Smooth muscle cell (in vitro differentiated cells): ENCODE measurements at regions not wholly inside any gene's neighbourhood (a gene's known extent, or its start where the extent isn't known, plus 50 kb on each side); places are given as distances from the start of the nearest gene placed in this dataset.

Source experiments
- DNase-seq: peaks from one replicate; lab custom pipeline; 2025; ENCODE audit not compliant: unreplicated experiment; lab: John Stamatoyannopoulos, UW
- H2AFZ ChIP-seq: fragments of 200-600 bp; sonication (generic); 2 replicates; pipeline ENCODE4 v1.6.0; 2016; ENCODE audit warnings: antibody characterized with exemption, low read depth, mild to moderate bottlenecking
- H3F3A ChIP-seq: fragments of 200-600 bp; sonication (generic); 2 replicates; pipeline ENCODE4 v1.6.0; 2017; ENCODE audit warnings: antibody characterized with exemption, low read depth
- H3K27ac ChIP-seq: fragments of 200-600 bp; sonication (generic); 2 replicates; pipeline ENCODE4 v1.5.1; 2016; ENCODE audit warnings: low read depth, mild to moderate bottlenecking
- H3K27me3 ChIP-seq: fragments of 200-600 bp; sonication (generic); 2 replicates; pipeline ENCODE4 v1.6.1; 2016; ENCODE audit warnings: low read depth, mild to moderate bottlenecking
- H3K36me3 ChIP-seq: fragments of 200-600 bp; sonication (generic); 2 replicates; pipeline ENCODE4 v1.5.1; 2016; ENCODE audit warnings: low read depth
- H3K4me1 ChIP-seq: fragments of 200-600 bp; sonication (generic); 2 replicates; pipeline ENCODE4 v1.5.1; 2016; ENCODE audit warnings: low read depth
- H3K4me2 ChIP-seq: fragments of 200-600 bp; sonication (generic); 2 replicates; pipeline ENCODE4 v1.6.0; 2016; ENCODE audit warnings: mild to moderate bottlenecking
- H3K4me3 ChIP-seq: fragments of 200-600 bp; sonication (generic); 2 replicates; pipeline ENCODE4 v1.5.1; 2016; ENCODE audit warnings: mild to moderate bottlenecking
- H3K79me2 ChIP-seq: fragments of 200-600 bp; sonication (generic); 2 replicates; pipeline ENCODE4 v1.6.0; 2016; ENCODE audit warnings: low read depth, mild to moderate bottlenecking
- H3K9ac ChIP-seq: fragments of 200-600 bp; sonication (generic); 2 replicates; pipeline ENCODE4 v1.6.0; 2016; ENCODE audit warnings: low read depth
- H3K9me3 ChIP-seq: fragments of 200-600 bp; sonication (generic); replicated peaks from 2 replicates; pipeline ENCODE4 v1.5.1; 2016; ENCODE audit warnings: low read depth
- H4K20me1 ChIP-seq: fragments of 200-600 bp; sonication (generic); 2 replicates; pipeline ENCODE4 v1.6.0; 2016; ENCODE audit warnings: low read depth
- CTCF ChIP-seq: fragments of 200-600 bp; sonication (generic); IDR thresholded peaks from 2 replicates; pipeline ENCODE4 v1.5.1; 2017; ENCODE audit warnings: borderline replicate concordance, mild to moderate bottlenecking, antibody characterized with exemption; ENCODE audit not compliant: insufficient read depth, poor library complexity, severe bottlenecking
- WGBS: methylation state at CpG from one replicate; pipeline ENCODE4 v1.1.7; 2016; ENCODE audit warnings: low lambda C conversion rate; 5-methylcytosine and 5-hydroxymethylcytosine counted together

DNA sequence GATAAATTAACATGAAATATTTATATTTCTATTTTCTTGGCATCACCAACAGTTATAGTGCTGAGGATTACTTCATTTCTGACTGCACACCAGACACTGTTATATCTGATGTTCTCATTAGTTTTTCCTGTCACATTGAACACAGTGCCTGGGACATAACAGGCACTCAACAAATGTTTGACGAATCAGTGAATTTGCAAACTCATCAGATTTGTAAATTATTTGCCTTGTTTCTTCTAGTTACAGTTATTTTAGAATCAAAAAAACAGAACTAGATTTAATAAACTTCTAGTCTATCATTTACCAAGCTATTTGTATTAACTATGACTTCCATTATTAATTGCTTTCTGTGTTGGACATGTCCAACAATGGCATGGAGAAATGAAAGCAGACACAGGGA is 483.3 kb downstream of the KLHL13 start:
- Histone ChIP-seq H3K9me3 (no peaks in the 10 kb centered on the region), H4K20me1 (no peaks in the 10 kb centered on the region), H3K4me1 (no peaks in the 10 kb centered on the region), H3K27me3 (no peaks in the 10 kb centered on the region), H3K4me3 (no peak overlapping the region), H2AFZ (no peak overlapping the region), H3K79me2 (no peaks in the 10 kb centered on the region), H3K9ac (no peak overlapping the region), H3K27ac (no peak overlapping the region), H3K36me3 (no peaks in the 10 kb centered on the region), H3F3A (no peaks in the 10 kb centered on the region), H3K4me2 (no peak overlapping the region)
- 65% methylated on average over 1 of the region's 1 CpG for WGBS
- no peak for DNase-seq
- no peak for TF ChIP-seq CTCF

- Histone ChIP-seq H3F3A (no peaks in the 10 kb centered on the region), H3K9me3 (no peaks in the 10 kb centered on the region), H3K4me2 (no peak overlapping the region), H2AFZ (no peak overlapping the region), H3K4me3 (no peak overlapping the region), H4K20me1 (no peaks in the 10 kb centered on the region), H3K27ac (no peak overlapping the region), H3K27me3 (no peaks in the 10 kb centered on the region), H3K4me1 (no peaks in the 10 kb centered on the region), H3K9ac (no peak overlapping the region), H3K36me3 (no peaks in the 10 kb centered on the region), H3K79me2 (no peaks in the 10 kb centered on the region)
- no peak for DNase-seq
- WGBS: 74% methylated on average over 3 of the region's 3 CpGs
- no peak for TF ChIP-seq CTCF
These were observed 488.2 kb downstream of the KLHL13 start for GRCh38 chrX:117628381-117628780.

DNA sequence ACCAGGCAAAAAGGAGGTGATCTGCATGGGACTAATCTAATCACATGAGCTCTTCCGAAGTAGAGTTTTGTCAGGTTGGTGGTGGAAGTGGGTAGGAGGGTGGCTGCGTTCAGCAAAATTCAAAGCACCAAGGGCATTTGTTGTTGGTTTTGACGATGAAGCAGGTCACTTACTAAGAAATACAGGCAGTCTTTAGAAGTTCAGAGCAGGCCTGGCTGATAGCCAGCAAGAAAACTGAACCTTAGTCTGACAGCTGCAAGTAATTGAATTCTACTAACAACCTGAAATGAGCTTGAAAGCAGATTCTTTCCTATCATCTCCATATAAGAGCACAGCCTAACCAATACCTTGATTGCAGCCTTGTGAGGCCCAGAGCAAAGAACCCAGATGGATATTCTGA is 505.8 kb downstream of the KLHL13 start:
- H3K79me2 ChIP-seq: no peaks in the 10 kb centered on the region
- no peaks in the 10 kb centered on the region for H3K9me3 ChIP-seq
- no peaks in the 10 kb centered on the region for H3K4me1 ChIP-seq
- H3K36me3 ChIP-seq: no peaks in the 10 kb centered on the region
- H3F3A ChIP-seq: no peaks in the 10 kb centered on the region
- no peak overlapping the region for H2AFZ ChIP-seq
- no peak for DNase-seq
- no peak overlapping the region for H3K4me3 ChIP-seq
- H3K4me2 ChIP-seq: no peak overlapping the region
- H3K9ac ChIP-seq: no peak overlapping the region
- no peak for TF ChIP-seq CTCF
- H4K20me1 ChIP-seq: no peaks in the 10 kb centered on the region
- H3K27ac ChIP-seq: no peak overlapping the region
- no peaks in the 10 kb centered on the region for H3K27me3 ChIP-seq
- WGBS: 53% methylated on average over 3 of the region's 3 CpGs

- 65% methylated on average over 3 of the region's 3 CpGs for WGBS
- DNase-seq: no peak
- no peak for TF ChIP-seq CTCF
- Histone ChIP-seq H3K4me3 (no peak overlapping the region), H3F3A (no peaks in the 10 kb centered on the region), H3K79me2 (no peaks in the 10 kb centered on the region), H3K27me3 (no peaks in the 10 kb centered on the region), H4K20me1 (no peaks in the 10 kb centered on the region), H3K9ac (no peak overlapping the region), H3K4me2 (no peak overlapping the region), H3K4me1 (no peaks in the 10 kb centered on the region), H3K36me3 (no peaks in the 10 kb centered on the region), H3K9me3 (no peaks in the 10 kb centered on the region), H3K27ac (no peak overlapping the region), H2AFZ (no peak overlapping the region)
These were observed 506.6 kb downstream of the KLHL13 start for GRCh38 chrX:117610049-117610448.
